ENCODE measurements at regions not wholly inside any gene's neighbourhood (a gene's known extent, or its start where the extent isn't known, plus 50 kb on each side); places are given as distances from the start of the nearest gene placed in this dataset.
A peak's percentile ranks its signal among the peaks of the same experiment; 100 is the strongest.

- Histone ChIP-seq H3K36me3 (no peaks in the 10 kb centered on the region), H3K4me3 (no peak overlapping the region), H3K4me1 (peaks cover 8 to 47% (median 32%) of the 10 kb centered on the region in 3 donors), H3K27me3 (no peaks in the 10 kb centered on the region), H3K9me3 (no peaks in the 10 kb centered on the region), H3K27ac (peak overlapping the region; percentile 49 to 78 (median 70))
- peak; percentile 84 for ATAC-seq
- no peak for TF ChIP-seq CTCF (IDR thresholded peaks at IDR 0.05)
- no peak for TF ChIP-seq POLR2A (IDR thresholded peaks at IDR 0.05)
- no peak for TF ChIP-seq EP300 (IDR thresholded peaks at IDR 0.05)
- TF ChIP-seq POLR2AphosphoS5 (IDR thresholded peaks at IDR 0.05), result no peak
- 35 to 43% methylated on average over 1 to 9 of the region's 9 CpGs for WGBS, 2 donors (ENCODE audit: low coverage in 1 of 2)
These were observed 341.9 kb downstream of the C12orf75 start for GRCh38 chr12:105672121-105672975.

GRCh38 chr12:105674871-105675699 is 344.6 kb downstream of the C12orf75 start:
- no peaks in the 10 kb centered on the region for H3K36me3 ChIP-seq
- peaks cover 8 to 54% (median 32%) of the 10 kb centered on the region in 3 donors for H3K4me1 ChIP-seq
- H3K9me3 ChIP-seq, result no peaks in the 10 kb centered on the region
- 53 to 70% methylated on average over 2 of the region's 2 CpGs for WGBS, 2 donors (ENCODE audit: low coverage in 1 of 2)
- H3K4me3 ChIP-seq, result no peak overlapping the region
- H3K27me3 ChIP-seq, result no peaks in the 10 kb centered on the region
- TF ChIP-seq POLR2AphosphoS5 (IDR thresholded peaks at IDR 0.05), result peak; percentile 37
- TF ChIP-seq CTCF (IDR thresholded peaks at IDR 0.05), result no peak
- peak overlapping the region; percentile 7 to 61 (median 37) for H3K27ac ChIP-seq
- ATAC-seq, result no peak

- Histone ChIP-seq H3K9me3 (no peaks in the 10 kb centered on the region), H3K4me3 (no peak overlapping the region), H3K4me1 (peaks cover 8 to 50% (median 29%) of the 10 kb centered on the region in 3 donors), H3K27ac (peak overlapping the region in 3 of 4 donors; percentile 35 to 43 (median 35)), H3K36me3 (no peaks in the 10 kb centered on the region), H3K27me3 (no peaks in the 10 kb centered on the region)
- peak; percentile 74 for TF ChIP-seq POLR2AphosphoS5 (IDR thresholded peaks at IDR 0.05)
- no peak for TF ChIP-seq CTCF (IDR thresholded peaks at IDR 0.05)
- peak; percentile 42 for ATAC-seq
- 11 to 27% methylated on average over 1 to 2 of the region's 2 CpGs for WGBS, 2 donors (ENCODE audit: low coverage in 1 of 2)
These were observed 346.2 kb downstream of the C12orf75 start for GRCh38 chr12:105676694-105677093.

- H3K27me3 ChIP-seq, result no peaks in the 10 kb centered on the region
- peak overlapping the region in 1 of 4 donors; percentile 35 for H3K27ac ChIP-seq
- ATAC-seq, result no peak
- no peak for TF ChIP-seq POLR2AphosphoS5 (IDR thresholded peaks at IDR 0.05)
- TF ChIP-seq POLR2A (IDR thresholded peaks at IDR 0.05), result no peak
- TF ChIP-seq EP300 (IDR thresholded peaks at IDR 0.05), result no peak
- TF ChIP-seq CTCF (IDR thresholded peaks at IDR 0.05), result no peak
- no peaks in the 10 kb centered on the region for H3K36me3 ChIP-seq
- peaks cover 8 to 41% (median 20%) of the 10 kb centered on the region in 3 donors for H3K4me1 ChIP-seq
- no peak overlapping the region for H3K4me3 ChIP-seq
- H3K9me3 ChIP-seq, result no peaks in the 10 kb centered on the region
- WGBS, 2 donors (ENCODE audit: low coverage in 1 of 2), result 91 to 100% methylated on average over 1 to 2 of the region's 2 CpGs
These were observed 347.2 kb downstream of the C12orf75 start for GRCh38 chr12:105677672-105678071.
